AG04449 (cell line): ENCODE measurements at regions not wholly inside any gene's neighbourhood (a gene's known extent, or its start where the extent isn't known, plus 50 kb on each side); places are given as distances from the start of the nearest gene placed in this dataset.

ENCODE experiments used
- CTCF ChIA-PET: fragments of 350-600 bp; formaldehyde crosslinking; extraction: SDS; loops from one replicate; lab custom pipeline; 2021; ENCODE audit warnings: antibody characterized with exemption; lab: Yijun Ruan, JAX
- POLR2A ChIA-PET: fragments of 400-600, 350-600 bp; formaldehyde crosslinking; extraction: SDS; loops from one replicate; lab custom pipeline; 2020; ENCODE audit warnings: antibody characterized with exemption, inconsistent platforms; lab: Yijun Ruan, JAX
- DNase-seq: peaks from one replicate; pipeline ENCODE4 v3.0.0-alpha.2; 2010; ENCODE audit warnings: low read depth, low spot score
- H3K4me3 ChIP-seq: 2 replicates; pipeline ENCODE4 v1.5.1; 2011; ENCODE audit warnings: low read depth, mild to moderate bottlenecking, control low read depth, low read length
- TF ChIP-seq, protein P1 (sequence below): IDR thresholded peaks from one replicate; pipeline ENCODE4 v1.5.1; 2011; ENCODE audit warnings: mild to moderate bottlenecking, moderate library complexity, low read length, control low read depth, inconsistent platforms; ENCODE audit not compliant: insufficient read depth; ENCODE audit errors: missing control alignments

DNA sequence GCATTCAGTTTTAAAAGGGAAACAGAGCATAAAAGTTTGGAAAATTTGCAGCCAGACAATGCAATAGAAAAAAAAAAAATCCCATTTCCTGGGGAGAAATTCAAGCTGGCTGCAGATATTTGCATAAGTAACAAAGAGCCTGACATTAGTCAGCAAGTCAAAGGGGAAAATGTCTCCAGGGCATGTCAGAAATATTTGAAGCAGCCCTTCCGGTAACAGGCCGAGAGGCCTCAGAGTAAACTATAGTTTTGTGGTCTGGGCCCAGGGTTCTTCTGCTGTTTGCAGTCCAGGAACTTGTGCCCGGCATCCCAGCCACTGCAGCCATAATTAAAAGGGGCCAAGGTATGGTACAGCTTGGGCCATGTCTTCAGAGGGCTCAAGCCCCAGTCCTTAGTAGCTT lies 411.6 kb upstream of the BCHE start:
- CTCF ChIA-PET, result no interaction called here
- POLR2A ChIA-PET, result no interaction called here
- TF ChIP-seq, protein P1, sequence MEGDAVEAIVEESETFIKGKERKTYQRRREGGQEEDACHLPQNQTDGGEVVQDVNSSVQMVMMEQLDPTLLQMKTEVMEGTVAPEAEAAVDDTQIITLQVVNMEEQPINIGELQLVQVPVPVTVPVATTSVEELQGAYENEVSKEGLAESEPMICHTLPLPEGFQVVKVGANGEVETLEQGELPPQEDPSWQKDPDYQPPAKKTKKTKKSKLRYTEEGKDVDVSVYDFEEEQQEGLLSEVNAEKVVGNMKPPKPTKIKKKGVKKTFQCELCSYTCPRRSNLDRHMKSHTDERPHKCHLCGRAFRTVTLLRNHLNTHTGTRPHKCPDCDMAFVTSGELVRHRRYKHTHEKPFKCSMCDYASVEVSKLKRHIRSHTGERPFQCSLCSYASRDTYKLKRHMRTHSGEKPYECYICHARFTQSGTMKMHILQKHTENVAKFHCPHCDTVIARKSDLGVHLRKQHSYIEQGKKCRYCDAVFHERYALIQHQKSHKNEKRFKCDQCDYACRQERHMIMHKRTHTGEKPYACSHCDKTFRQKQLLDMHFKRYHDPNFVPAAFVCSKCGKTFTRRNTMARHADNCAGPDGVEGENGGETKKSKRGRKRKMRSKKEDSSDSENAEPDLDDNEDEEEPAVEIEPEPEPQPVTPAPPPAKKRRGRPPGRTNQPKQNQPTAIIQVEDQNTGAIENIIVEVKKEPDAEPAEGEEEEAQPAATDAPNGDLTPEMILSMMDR, result no peak
- no peak for DNase-seq
- H3K4me3 ChIP-seq, result no peak overlapping the region

DNA sequence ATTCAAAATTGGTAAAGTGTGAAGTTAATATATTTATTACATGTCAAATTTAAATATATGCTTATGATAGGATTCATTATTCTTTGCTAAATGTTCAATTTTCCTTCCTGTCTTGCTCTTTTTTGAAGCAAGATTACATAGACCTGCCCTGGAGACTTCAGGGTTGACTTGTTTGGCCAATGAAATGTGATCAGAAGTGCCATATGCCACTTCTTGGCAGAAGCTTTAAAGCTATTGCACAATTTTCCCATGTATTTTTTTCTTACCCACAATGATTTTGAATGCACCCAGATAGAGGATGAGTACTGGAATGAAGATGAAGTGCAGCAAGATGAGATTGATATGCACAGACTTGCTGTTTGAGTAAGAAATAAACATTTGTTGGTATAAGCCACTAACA lies 406.3 kb upstream of the BCHE start:
- POLR2A ChIA-PET, result no interaction called here
- CTCF ChIA-PET, result no interaction called here
- TF ChIP-seq, protein P1, result no peak
- no peak for DNase-seq
- H3K4me3 ChIP-seq, result no peak overlapping the region

DNA sequence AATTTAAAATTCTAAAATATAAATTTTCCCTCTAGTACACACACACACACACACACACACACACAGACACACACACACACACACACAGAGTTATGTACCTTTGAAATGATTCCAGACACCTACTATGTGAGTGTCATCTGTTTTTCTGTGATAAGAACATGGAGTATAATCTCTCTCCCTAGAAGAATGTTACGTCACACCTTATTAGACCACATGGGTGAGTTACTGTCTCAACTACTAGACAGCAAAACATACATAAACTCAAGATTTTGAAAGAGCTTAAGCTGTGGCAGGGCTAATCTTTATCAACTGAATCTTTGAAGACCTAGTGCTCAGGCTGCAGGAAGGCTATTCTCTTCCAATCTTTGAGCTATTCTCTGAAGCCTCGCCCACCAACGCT lies 385.9 kb upstream of the BCHE start:
- CTCF ChIA-PET, result no interaction called here
- TF ChIP-seq, protein P1, result no peak
- H3K4me3 ChIP-seq, result no peak overlapping the region
- no peak for DNase-seq
- POLR2A ChIA-PET, result no interaction called here

DNA sequence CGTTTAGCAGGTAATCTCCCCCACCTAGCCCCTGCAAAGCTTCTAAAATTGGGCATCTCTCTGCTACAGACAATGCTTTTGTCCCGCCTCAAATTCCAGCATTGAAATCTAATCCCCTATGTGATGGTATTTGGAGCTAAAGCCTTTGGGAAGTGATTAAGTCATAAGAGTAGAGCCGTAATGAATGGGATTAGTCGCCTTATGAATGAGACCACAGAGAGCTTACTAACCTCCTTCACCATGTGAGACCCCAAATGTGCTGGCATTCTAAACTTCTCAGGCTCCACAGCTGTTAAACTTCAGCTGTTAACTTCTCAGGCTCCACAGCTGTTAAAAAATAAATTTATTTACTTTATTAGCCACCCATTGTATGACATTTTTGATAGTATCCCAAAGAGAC lies 374.2 kb upstream of the BCHE start:
- no peak overlapping the region for H3K4me3 ChIP-seq
- POLR2A ChIA-PET, result no interaction called here
- DNase-seq, result no peak
- CTCF ChIA-PET, result no interaction called here
- TF ChIP-seq, protein P1, result no peak

DNA sequence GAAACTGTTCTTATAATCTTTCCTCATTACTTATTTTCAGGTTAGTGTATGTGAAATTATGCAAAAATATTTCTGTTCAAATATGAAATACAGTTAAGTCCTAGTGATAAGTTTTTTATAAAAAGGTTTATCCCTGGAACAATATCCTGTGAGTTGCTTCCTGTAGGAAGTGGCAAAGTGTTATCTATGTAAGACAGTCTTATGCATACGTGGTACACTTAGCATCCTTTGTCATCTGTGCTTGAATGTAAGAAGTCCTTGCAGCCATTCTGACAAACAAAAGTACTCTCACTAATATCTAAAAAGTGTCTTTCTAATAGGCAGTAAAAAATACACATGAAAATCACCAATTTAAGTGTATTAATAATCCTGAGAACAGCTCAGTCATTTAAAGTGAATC lies 372.5 kb upstream of the BCHE start:
- TF ChIP-seq, protein P1, result no peak
- ChIA-PET POLR2A (no interaction called here), CTCF (no interaction called here)
- DNase-seq, result no peak
- H3K4me3 ChIP-seq, result no peak overlapping the region

DNA sequence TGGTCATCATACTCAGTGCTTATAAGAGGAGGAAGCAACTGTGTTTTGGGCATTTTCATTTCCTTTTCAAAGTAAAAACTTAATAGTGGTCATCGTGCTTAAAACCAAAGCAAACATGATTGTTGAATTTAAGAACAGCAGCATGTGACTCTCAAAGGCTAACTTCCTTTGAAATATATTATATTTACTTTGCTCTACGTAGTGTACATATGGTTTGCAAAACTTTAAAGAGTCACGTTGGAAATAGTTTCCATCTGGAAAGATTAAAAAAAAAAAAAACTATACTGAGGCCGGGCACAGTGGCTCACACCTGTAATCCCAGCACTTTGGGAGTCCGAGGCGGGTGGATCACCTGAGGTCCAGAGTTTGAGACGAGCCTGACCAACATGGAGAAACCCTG lies 367.9 kb upstream of the BCHE start:
- TF ChIP-seq, protein P1, result no peak
- ChIA-PET CTCF (no interaction called here), POLR2A (no interaction called here)
- H3K4me3 ChIP-seq, result no peak overlapping the region
- DNase-seq, result no peak

DNA sequence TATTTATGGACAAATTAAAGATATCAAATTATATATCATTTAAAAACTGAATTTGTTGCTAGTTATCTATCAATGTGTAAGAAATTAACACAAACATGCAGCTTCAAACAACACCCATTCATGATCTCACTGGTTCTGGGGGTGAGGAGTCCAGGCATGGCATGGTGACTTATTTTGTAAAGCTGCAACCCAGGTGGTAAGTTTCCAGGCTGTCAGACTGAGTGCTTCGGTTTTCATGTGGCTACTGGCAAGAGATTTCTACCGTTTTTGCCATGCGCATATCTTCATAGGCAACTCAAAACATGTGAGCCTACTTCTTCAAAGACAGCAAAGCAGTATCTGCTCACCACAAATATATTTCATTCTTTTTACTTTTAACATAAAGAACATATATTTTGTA lies 364.3 kb upstream of the BCHE start:
- no peak overlapping the region for H3K4me3 ChIP-seq
- no peak for DNase-seq
- ChIA-PET CTCF (no interaction called here), POLR2A (no interaction called here)
- TF ChIP-seq, protein P1, result no peak
